HCT116 (cell line): ENCODE measurements at regions not wholly inside any gene's neighbourhood (a gene's known extent, or its start where the extent isn't known, plus 50 kb on each side); places are given as distances from the start of the nearest gene placed in this dataset.

ENCODE experiments used
- ATAC-seq: fragments of 200-7000 bp; cut with Tn5 transposase; 2 replicates; pipeline ENCODE4 v1.9.1; 2020; ENCODE audit warnings: mild to moderate bottlenecking, moderate library complexity
- BruUV-seq: library from RNA; stranded (reverse); fragments of 400-500 nt; replicated peaks from 2 replicates; lab custom pipeline; 2021; lab: Mats Ljungman, UMichigan
- CTCF ChIA-PET: fragments of 300-600 bp; sonication (Branson Sonifier 250); formaldehyde crosslinking; loops from one replicate; lab custom pipeline; 2021; ENCODE audit warnings: antibody characterized with exemption; lab: Charles Lee
- POLR2A ChIA-PET: fragments of 300-600, 350-600 bp; sonication (Branson Sonifier 250); formaldehyde crosslinking; loops from one replicate; lab custom pipeline; 2021; ENCODE audit warnings: antibody characterized with exemption; lab: Charles Lee
- RAD21 ChIA-PET, 2 experiments: fragments of 300-600 bp; sonication (Branson Sonifier 250); formaldehyde crosslinking; loops; one replicate each; lab custom pipeline; 2023; ENCODE audit warnings: low total read pairs in 2 of 2; ENCODE audit not compliant: uncharacterized antibody in 2 of 2, unreplicated experiment in 2 of 2, low non-redundant PET in 1 of 2; lab: Charles Lee
- DNase-seq: peaks from one replicate; pipeline ENCODE4 v3.0.0-alpha.2; 2010; ENCODE audit warnings: low read depth, low spot score
- H2AFZ ChIP-seq: fragments of 200-600 bp; shearing (Covaris generic), sonication (generic); 2 replicates; pipeline ENCODE4 v1.6.1; 2017; ENCODE audit warnings: low read depth, mixed run types, mixed read lengths, antibody characterized with exemption, low read length; ENCODE audit not compliant: poor library complexity, severe bottlenecking
- H3K27ac ChIP-seq: 2 replicates; pipeline ENCODE4 v1.5.1; 2012; ENCODE audit warnings: low read depth, low read length
- H3K27me3 ChIP-seq: fragments of 200-600 bp; sonication (generic); 2 replicates; pipeline ENCODE4 v1.6.1; 2016; ENCODE audit warnings: mixed run types, low read length, mixed read lengths; ENCODE audit not compliant: insufficient read depth
- H3K36me3 ChIP-seq, 2 experiments: fragments of 200-500 bp in 1 of 2; fragments of 200-600 bp in 1 of 2; sonication (Bioruptor generic) in 1 of 2; sonication (generic) in 1 of 2; 2 replicates each; pipeline versions ENCODE4 v1.5.1 to v1.6.1; 2014 to 2016; ENCODE audit warnings: low read length in 2 of 2, inconsistent platforms in 1 of 2, mixed read lengths in 1 of 2, mixed run types in 1 of 2; ENCODE audit not compliant: insufficient read depth in 2 of 2, control insufficient read depth in 1 of 2
- H3K4me1 ChIP-seq, 2 experiments: fragments of 200-600 bp in 1 of 2; sonication (generic) in 1 of 2; 2 replicates each; pipeline versions ENCODE4 v1.5.1 to v1.6.1; 2012 to 2017; ENCODE audit warnings: low read length in 2 of 2, inconsistent platforms in 1 of 2, mild to moderate bottlenecking in 1 of 2, mixed read lengths in 1 of 2, mixed run types in 1 of 2, moderate library complexity in 1 of 2; ENCODE audit not compliant: insufficient read depth in 2 of 2, control insufficient read depth in 1 of 2
- H3K4me2 ChIP-seq: fragments of 200-600 bp; sonication (generic); 2 replicates; pipeline ENCODE4 v1.6.1; 2017; ENCODE audit warnings: mixed run types, low read length, mixed read lengths
- H3K4me3 ChIP-seq, 2 experiments: fragments of 200-600 bp in 1 of 2; sonication (generic) in 1 of 2; replicated peaks in 1 of 2; 2 replicates each; pipeline ENCODE4 v1.5.1; 2011 to 2016; ENCODE audit warnings: low read length in 2 of 2, control low read depth in 1 of 2, low read depth in 1 of 2, mild to moderate bottlenecking in 1 of 2, mixed read lengths in 1 of 2, mixed run types in 1 of 2
- H3K79me2 ChIP-seq: fragments of 200-600 bp; sonication (generic); 2 replicates; pipeline ENCODE4 v1.6.1; 2017; ENCODE audit warnings: mild to moderate bottlenecking, mixed run types, low read length, moderate library complexity, mixed read lengths; ENCODE audit not compliant: insufficient read depth
- H3K9ac ChIP-seq: fragments of 200-600 bp; sonication (generic); 2 replicates; pipeline ENCODE4 v1.6.1; 2016; ENCODE audit warnings: low read length, mixed read lengths
- H3K9me2 ChIP-seq: fragments of 200-600 bp; sonication (generic), shearing (Covaris generic); 2 replicates; pipeline ENCODE4 v1.6.1; 2017; ENCODE audit warnings: mixed run types, mild to moderate bottlenecking, moderate library complexity; ENCODE audit not compliant: insufficient read depth
- H3K9me3 ChIP-seq, 2 experiments: fragments of 200-500 bp in 1 of 2; fragments of 200-600 bp in 1 of 2; sonication (Bioruptor generic) in 1 of 2; sonication (generic) in 1 of 2; 2 replicates each; pipeline ENCODE4 v1.6.1; 2014 to 2017; ENCODE audit warnings: low read length in 2 of 2, mixed read lengths in 2 of 2, inconsistent platforms in 1 of 2, low read depth in 1 of 2, mild to moderate bottlenecking in 1 of 2, mixed run types in 1 of 2, moderate library complexity in 1 of 2; ENCODE audit not compliant: control insufficient read depth in 1 of 2, insufficient read depth in 1 of 2
- H4K20me1 ChIP-seq: fragments of 200-600 bp; sonication (generic), shearing (Covaris generic); 2 replicates; pipeline ENCODE4 v1.6.1; 2017; ENCODE audit warnings: mixed run types, mild to moderate bottlenecking, moderate library complexity; ENCODE audit not compliant: insufficient read depth
- CBX3 ChIP-seq: IDR thresholded peaks from 2 replicates; pipeline ENCODE4 v1.6.1; 2012; ENCODE audit warnings: low read depth
- CEBPB ChIP-seq: IDR thresholded peaks from 2 replicates; pipeline ENCODE4 v1.6.1; 2012; ENCODE audit warnings: low read depth
- ELF1 ChIP-seq: IDR thresholded peaks from 2 replicates; pipeline ENCODE4 v1.6.1; 2012; ENCODE audit warnings: low read depth, borderline replicate concordance
- EZH2 ChIP-seq: fragments of 200-600 bp; sonication (generic); IDR thresholded peaks from 2 replicates; pipeline ENCODE4 v1.6.1; 2017; ENCODE audit warnings: antibody characterized with exemption, mixed run types
- EZH2phosphoT487 ChIP-seq: fragments of 200-600 bp; IDR thresholded peaks from 2 replicates; pipeline ENCODE4 v1.6.1; 2018; ENCODE audit warnings: antibody characterized with exemption, borderline replicate concordance
- FOSL1 ChIP-seq: IDR thresholded peaks from 2 replicates; pipeline ENCODE4 v1.6.1; 2012; ENCODE audit warnings: low read depth
- JUND ChIP-seq: IDR thresholded peaks from 2 replicates; pipeline ENCODE4 v1.6.1; 2012
- SP1 ChIP-seq: IDR thresholded peaks from 2 replicates; pipeline ENCODE4 v1.6.1; 2012; ENCODE audit warnings: low read depth
- SRF ChIP-seq: IDR thresholded peaks from 2 replicates; pipeline ENCODE4 v1.6.1; 2012; ENCODE audit warnings: low read depth
- TCF7L2 ChIP-seq: IDR thresholded peaks from 2 replicates; pipeline ENCODE4 v1.7.0; 2011; ENCODE audit warnings: borderline replicate concordance, inconsistent platforms; ENCODE audit not compliant: insufficient read depth, insufficient read length; ENCODE audit errors: extremely low read depth
- YY1 ChIP-seq: IDR thresholded peaks from 2 replicates; pipeline ENCODE4 v1.6.1; 2011; ENCODE audit warnings: low read length, low read depth, moderate library complexity, mild to moderate bottlenecking; ENCODE audit not compliant: insufficient replicate concordance; ENCODE audit errors: extremely low read depth
- ZBTB33 ChIP-seq: IDR thresholded peaks from 2 replicates; pipeline ENCODE4 v1.6.1; 2011; ENCODE audit warnings: mild to moderate bottlenecking, low read length, moderate library complexity; ENCODE audit not compliant: insufficient replicate concordance; ENCODE audit errors: extremely low read depth
- ZFX ChIP-seq: fragments of 450-650 bp; IDR thresholded peaks from 2 replicates; pipeline ENCODE4 v1.6.1; 2017
- intact Hi-C: fragments of 100-400 bp; cut with micrococcal nuclease; formaldehyde crosslinking; loops from 2 replicates; pipeline ENCODE4 v1.10.0; 2022

GRCh38 chr11:41872870-41873269 lies 413.4 kb upstream of the LRRC4C start (continued):
- TF ChIP-seq ELF1 = no peak

GRCh38 chr11:41878095-41878494 lies 418.6 kb upstream of the LRRC4C start:
- DNase-seq (no peak), ATAC-seq (no peak)
- no peak overlapping the region for H2AFZ ChIP-seq
- no peaks in the 10 kb centered on the region for H4K20me1 ChIP-seq
- TF ChIP-seq EZH2 = no peak
- no peak for TF ChIP-seq TCF7L2
- no peak for TF ChIP-seq ZBTB33
- no peak for TF ChIP-seq SP1
- TF ChIP-seq EZH2phosphoT487 = no peak
- TF ChIP-seq JUND = no peak
- no peak for TF ChIP-seq CBX3
- TF ChIP-seq SRF = no peak
- TF ChIP-seq ZFX = no peak
- TF ChIP-seq CEBPB = no peak
- no peak for TF ChIP-seq FOSL1
- TF ChIP-seq YY1 = no peak
- H3K27me3 ChIP-seq = no peaks in the 10 kb centered on the region
- CTCF ChIA-PET = no interaction called here
- H3K4me1 ChIP-seq = no peaks in the 10 kb centered on the region; a peak in 1 of 4 replicates
- H3K9ac ChIP-seq = no peak overlapping the region
- POLR2A ChIA-PET = no interaction called here
- H3K4me3 ChIP-seq = no peak overlapping the region
- H3K4me2 ChIP-seq = no peak overlapping the region
- BruUV-seq = no TSS peak
- H3K27ac ChIP-seq = no peak overlapping the region
- intact Hi-C loops = no loop called here
- peaks cover 0 to 34% of the 10 kb centered on the region in 2 experiments; a peak in 3 of 4 replicates for H3K9me3 ChIP-seq
- H3K79me2 ChIP-seq = no peaks in the 10 kb centered on the region
- H3K36me3 ChIP-seq = no peaks in the 10 kb centered on the region
- H3K9me2 ChIP-seq = no peaks in the 10 kb centered on the region
- RAD21 ChIA-PET = no interaction called here
